CD14-positive monocyte (primary cell): ENCODE measurements at regions not wholly inside any gene's neighbourhood (a gene's known extent, or its start where the extent isn't known, plus 50 kb on each side); places are given as distances from the start of the nearest gene placed in this dataset.

Experiments
- DNase-seq, 3 donors: peaks; one replicate each; pipeline ENCODE4 v3.0.0-alpha.2; 2011 to 2022
- H2AFZ ChIP-seq: 2 replicates; pipeline ENCODE4 v1.6.0; 2012; ENCODE audit warnings: mild to moderate bottlenecking, low read depth, low read length, inconsistent platforms; ENCODE audit not compliant: insufficient read depth, poor library complexity, severe bottlenecking
- H3K27ac ChIP-seq, 2 donors: 1 replicate in 1 of 2; 2 replicates in 1 of 2; pipeline ENCODE4 v1.5.1; 2012 to 2013; ENCODE audit warnings: low read length in 2 of 2, control low read depth in 1 of 2, inconsistent platforms in 1 of 2, low read depth in 1 of 2, mild to moderate bottlenecking in 1 of 2
- H3K27me3 ChIP-seq, 2 donors: one replicate each; pipeline versions ENCODE4 v1.6.0 to v1.6.1; 2011 to 2013; ENCODE audit warnings: low read length in 2 of 2; ENCODE audit not compliant: control insufficient read depth in 2 of 2, insufficient read depth in 2 of 2
- H3K36me3 ChIP-seq, 2 donors: replicated peaks in 1 of 2; 1 replicate in 1 of 2; 2 replicates in 1 of 2; pipeline versions ENCODE4 v1.5.1 to v1.6.1; 2012 to 2013; ENCODE audit warnings: low read length in 2 of 2, control low read depth in 1 of 2, inconsistent platforms in 1 of 2, mild to moderate bottlenecking in 1 of 2; ENCODE audit not compliant: insufficient read depth in 2 of 2, control insufficient read depth in 1 of 2
- H3K4me1 ChIP-seq, 2 donors: 1 replicate in 1 of 2; 2 replicates in 1 of 2; pipeline versions ENCODE4 v1.5.1 to v1.6.1; 2012 to 2013; ENCODE audit warnings: low read length in 2 of 2, control low read depth in 1 of 2, inconsistent platforms in 1 of 2, mild to moderate bottlenecking in 1 of 2, moderate library complexity in 1 of 2; ENCODE audit not compliant: insufficient read depth in 2 of 2, control insufficient read depth in 1 of 2
- H3K4me2 ChIP-seq: replicated peaks from 2 replicates; pipeline ENCODE3; 2012; ENCODE audit warnings: low read length, moderate library complexity, mild to moderate bottlenecking; ENCODE audit not compliant: poor library complexity, severe bottlenecking; ENCODE audit errors: extremely low read depth
- H3K4me3 ChIP-seq, 3 experiments: fragments of 200-600 bp in 1 of 3; sonication (generic) in 1 of 3; replicated peaks in 1 of 3; 1 replicate in 2 of 3; 2 replicates in 1 of 3; pipeline ENCODE4 v1.5.1; 2011 to 2013; ENCODE audit warnings: low read length in 3 of 3, mild to moderate bottlenecking in 3 of 3, control low read depth in 2 of 3, low read depth in 2 of 3, inconsistent platforms in 1 of 3, moderate library complexity in 1 of 3
- H3K79me2 ChIP-seq: 2 replicates; pipeline ENCODE4 v1.6.0; 2012; ENCODE audit warnings: mild to moderate bottlenecking, control low read depth, inconsistent platforms, low read length, moderate library complexity; ENCODE audit not compliant: insufficient read depth
- H3K9ac ChIP-seq: 2 replicates; pipeline ENCODE4 v1.6.0; 2017; ENCODE audit warnings: low read length, mild to moderate bottlenecking; ENCODE audit not compliant: insufficient read depth, poor library complexity, severe bottlenecking
- H3K9me3 ChIP-seq, 2 donors: replicated peaks in 1 of 2; 1 replicate in 1 of 2; 2 replicates in 1 of 2; pipeline versions ENCODE4 v1.5.1 to v1.6.1; 2012 to 2013; ENCODE audit warnings: low read length in 2 of 2, control low read depth in 1 of 2; ENCODE audit not compliant: control insufficient read depth in 1 of 2, insufficient read depth in 1 of 2
- H4K20me1 ChIP-seq: 2 replicates; pipeline ENCODE4 v1.6.0; 2012; ENCODE audit warnings: mild to moderate bottlenecking, low read length, control low read depth, moderate library complexity; ENCODE audit not compliant: insufficient read depth
- H3K27ac Mint-ChIP-seq, 7 donors: one replicate each; pipeline ENCODE4 v1.8.0; 2020; ENCODE audit warnings: mild to moderate bottlenecking in 7 of 7, mixed read lengths in 7 of 7, moderate library complexity in 6 of 7, inconsistent platforms in 2 of 7
- H3K27me3 Mint-ChIP-seq, 3 donors: one replicate each; pipeline ENCODE4 v1.8.0; 2021 to 2022; ENCODE audit warnings: low read depth in 3 of 3, mild to moderate bottlenecking in 3 of 3, mixed read lengths in 3 of 3, moderate library complexity in 3 of 3, inconsistent platforms in 1 of 3
- H3K36me3 Mint-ChIP-seq, 2 donors: one replicate each; pipeline ENCODE4 v1.8.0; 2020; ENCODE audit warnings: mixed read lengths in 2 of 2, inconsistent platforms in 1 of 2, mild to moderate bottlenecking in 1 of 2
- H3K4me1 Mint-ChIP-seq: one replicate; pipeline ENCODE4 v1.8.0; 2020; ENCODE audit warnings: mild to moderate bottlenecking, mixed read lengths
- H3K4me3 Mint-ChIP-seq, 2 donors: one replicate each; pipeline ENCODE4 v1.8.0; 2020; ENCODE audit warnings: mild to moderate bottlenecking in 2 of 2, mixed read lengths in 2 of 2, moderate library complexity in 1 of 2
- H3K9me3 Mint-ChIP-seq, 7 donors: one replicate each; pipeline ENCODE4 v1.8.0; 2020 to 2022; ENCODE audit warnings: mixed read lengths in 7 of 7, mild to moderate bottlenecking in 6 of 7, moderate library complexity in 6 of 7, inconsistent platforms in 2 of 7
- WGBS: methylation state at CpG from one replicate; pipeline ENCODE4 v1.1.5; 2013; ENCODE audit warnings: missing lambda C conversion rate; ENCODE audit not compliant: insufficient coverage; 5-methylcytosine and 5-hydroxymethylcytosine counted together
- intact Hi-C, 2 donors: fragments of 100-400 bp; cut with micrococcal nuclease; formaldehyde crosslinking; loops; one replicate each; pipeline versions ENCODE4 v1.15.0 to v1.15.1; 2023
- TF ChIP-seq, protein P1 (sequence below): fragments of 200-600 bp; IDR thresholded peaks from one replicate; pipeline ENCODE4 v1.8.0; 2022; ENCODE audit warnings: antibody characterized with exemption, mild to moderate bottlenecking

- no peak overlapping the region for H3K4me2 ChIP-seq
- no peak overlapping the region for H3K4me3 Mint-ChIP-seq
- H3K4me3 ChIP-seq, result no peak overlapping the region
Observed at GRCh38 chr4:189092581-189092980, 848.1 kb upstream of the FRG1 start.

GRCh38 chr4:189096108-189096507 is 844.6 kb upstream of the FRG1 start:
- DNase-seq, result no peak
- Histone ChIP-seq H3K4me1 (no peaks in the 10 kb centered on the region), H3K9me3 (peaks cover 5 to 9% of the 10 kb centered on the region in 2 donors), H3K4me2 (no peak overlapping the region), H3K9ac (no peak overlapping the region), H3K27me3 (no peaks in the 10 kb centered on the region), H2AFZ (no peak overlapping the region), H3K27ac (no peak overlapping the region), H3K79me2 (no peaks in the 10 kb centered on the region), H4K20me1 (no peaks in the 10 kb centered on the region), H3K36me3 (no peaks in the 10 kb centered on the region), H3K4me3 (no peak overlapping the region)
- TF ChIP-seq, protein P1, sequence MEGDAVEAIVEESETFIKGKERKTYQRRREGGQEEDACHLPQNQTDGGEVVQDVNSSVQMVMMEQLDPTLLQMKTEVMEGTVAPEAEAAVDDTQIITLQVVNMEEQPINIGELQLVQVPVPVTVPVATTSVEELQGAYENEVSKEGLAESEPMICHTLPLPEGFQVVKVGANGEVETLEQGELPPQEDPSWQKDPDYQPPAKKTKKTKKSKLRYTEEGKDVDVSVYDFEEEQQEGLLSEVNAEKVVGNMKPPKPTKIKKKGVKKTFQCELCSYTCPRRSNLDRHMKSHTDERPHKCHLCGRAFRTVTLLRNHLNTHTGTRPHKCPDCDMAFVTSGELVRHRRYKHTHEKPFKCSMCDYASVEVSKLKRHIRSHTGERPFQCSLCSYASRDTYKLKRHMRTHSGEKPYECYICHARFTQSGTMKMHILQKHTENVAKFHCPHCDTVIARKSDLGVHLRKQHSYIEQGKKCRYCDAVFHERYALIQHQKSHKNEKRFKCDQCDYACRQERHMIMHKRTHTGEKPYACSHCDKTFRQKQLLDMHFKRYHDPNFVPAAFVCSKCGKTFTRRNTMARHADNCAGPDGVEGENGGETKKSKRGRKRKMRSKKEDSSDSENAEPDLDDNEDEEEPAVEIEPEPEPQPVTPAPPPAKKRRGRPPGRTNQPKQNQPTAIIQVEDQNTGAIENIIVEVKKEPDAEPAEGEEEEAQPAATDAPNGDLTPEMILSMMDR, result no peak
- H3K27ac Mint-ChIP-seq, result no peak overlapping the region
- intact Hi-C loops, result no loop called here
- 98% methylated on average over 12 of the region's 16 CpGs for WGBS
- H3K4me3 Mint-ChIP-seq, result no peak overlapping the region
- H3K27me3 Mint-ChIP-seq, result peaks cover 0 to 2% (median 0%) of the 10 kb centered on the region in 3 donors
- no peaks in the 10 kb centered on the region for H3K36me3 Mint-ChIP-seq
- peaks cover 0 to 17% (median 6%) of the 10 kb centered on the region in 7 donors for H3K9me3 Mint-ChIP-seq
- no peaks in the 10 kb centered on the region for H3K4me1 Mint-ChIP-seq

More at GRCh38 chr4:189092581-189092980, 848.1 kb upstream of the FRG1 start:
- Mint-ChIP-seq H3K9me3 (peaks cover 0 to 13% (median 7%) of the 10 kb centered on the region in 7 donors), H3K36me3 (no peaks in the 10 kb centered on the region), H3K4me1 (no peaks in the 10 kb centered on the region), H3K27me3 (no peaks in the 10 kb centered on the region), H3K27ac (no peak overlapping the region)
- Histone ChIP-seq H4K20me1 (no peaks in the 10 kb centered on the region), H3K27ac (no peak overlapping the region), H3K4me1 (no peaks in the 10 kb centered on the region), H3K27me3 (no peaks in the 10 kb centered on the region), H3K36me3 (no peaks in the 10 kb centered on the region), H3K79me2 (no peaks in the 10 kb centered on the region), H3K9me3 (peaks cover 5 to 9% of the 10 kb centered on the region in 2 donors), H3K9ac (no peak overlapping the region), H2AFZ (no peak overlapping the region)
- intact Hi-C loops, result no loop called here
- WGBS, result 80% methylated on average over 1 of the region's 4 CpGs
- DNase-seq, result no peak
- TF ChIP-seq, protein P1, result no peak
